ENCODE measurements at regions not wholly inside any gene's neighbourhood (a gene's known extent, or its start where the extent isn't known, plus 50 kb on each side); places are given as distances from the start of the nearest gene placed in this dataset.
"Not testable (repeated sequence)": the region's sequence is repeated elsewhere in the genome, so short reads cannot be mapped to it uniquely, and the experiment has no call there.

- no peak for DNase-seq
Observed at GRCh38 chr1:79976287-79976686, 969.8 kb upstream of the ADGRL4 start.

- DNase-seq, result no peak
Observed at GRCh38 chr1:79974659-79975058, 968.1 kb upstream of the ADGRL4 start.

GRCh38 chr1:79969886-79970285 is 963.4 kb upstream of the ADGRL4 start:
- DNase-seq, result peak; percentile 38

- DNase-seq, result no peak
Observed at GRCh38 chr1:79966438-79966837, 959.9 kb upstream of the ADGRL4 start.

- no peak for DNase-seq
Observed at GRCh38 chr1:79959635-79960034, 953.1 kb upstream of the ADGRL4 start.

- DNase-seq, result no peak
Observed at GRCh38 chr1:79955966-79956365, 949.4 kb upstream of the ADGRL4 start.

GRCh38 chr1:79950511-79950910 is 944.0 kb upstream of the ADGRL4 start:
- no peak for DNase-seq

- no peak for DNase-seq
Observed at GRCh38 chr1:79945391-79945790, 938.9 kb upstream of the ADGRL4 start.

- no peak for DNase-seq
Observed at GRCh38 chr1:79929356-79929755, 922.8 kb upstream of the ADGRL4 start.

- DNase-seq, result no peak
Observed at GRCh38 chr1:79928901-79929300, 922.4 kb upstream of the ADGRL4 start.

- no peak for DNase-seq
Observed at GRCh38 chr1:79920960-79921669, 914.6 kb upstream of the ADGRL4 start.

- no peak for DNase-seq
Observed at GRCh38 chr1:79914896-79915295, 908.4 kb upstream of the ADGRL4 start.

- no peak for DNase-seq
Observed at GRCh38 chr1:79912813-79913212, 906.3 kb upstream of the ADGRL4 start.

GRCh38 chr1:79903321-79903720 is 896.8 kb upstream of the ADGRL4 start:
- no peak for DNase-seq

GRCh38 chr1:79902418-79902817 is 895.9 kb upstream of the ADGRL4 start:
- no peak for DNase-seq

GRCh38 chr1:79899914-79900313 is 893.4 kb upstream of the ADGRL4 start:
- no peak for DNase-seq

- no peak for DNase-seq
Observed at GRCh38 chr1:79896140-79896539, 889.6 kb upstream of the ADGRL4 start.

GRCh38 chr1:79895573-79895972 is 889.0 kb upstream of the ADGRL4 start:
- DNase-seq, result no peak

GRCh38 chr1:79894129-79894528 is 887.6 kb upstream of the ADGRL4 start:
- DNase-seq, result not testable (repeated sequence)

- no peak for DNase-seq
Observed at GRCh38 chr1:79887059-79887458, 880.5 kb upstream of the ADGRL4 start.

GRCh38 chr1:79885101-79885500 is 878.6 kb upstream of the ADGRL4 start:
- no peak for DNase-seq

- DNase-seq, result no peak
Observed at GRCh38 chr1:79877086-79877485, 870.6 kb upstream of the ADGRL4 start.

GRCh38 chr1:79875187-79875586 is 868.7 kb upstream of the ADGRL4 start:
- no peak for DNase-seq

GRCh38 chr1:79874289-79874688 is 867.8 kb upstream of the ADGRL4 start:
- no peak for DNase-seq

- DNase-seq, result no peak
Observed at GRCh38 chr1:79859212-79859948, 852.9 kb upstream of the ADGRL4 start.

Measured in right hindlimb (tissue), 1 donor.